ENCODE measurements at regions not wholly inside any gene's neighbourhood (a gene's known extent, or its start where the extent isn't known, plus 50 kb on each side); places are given as distances from the start of the nearest gene placed in this dataset.
"Not testable (repeated sequence)": the region's sequence is repeated elsewhere in the genome, so short reads cannot be mapped to it uniquely, and the experiment has no call there.

DNA sequence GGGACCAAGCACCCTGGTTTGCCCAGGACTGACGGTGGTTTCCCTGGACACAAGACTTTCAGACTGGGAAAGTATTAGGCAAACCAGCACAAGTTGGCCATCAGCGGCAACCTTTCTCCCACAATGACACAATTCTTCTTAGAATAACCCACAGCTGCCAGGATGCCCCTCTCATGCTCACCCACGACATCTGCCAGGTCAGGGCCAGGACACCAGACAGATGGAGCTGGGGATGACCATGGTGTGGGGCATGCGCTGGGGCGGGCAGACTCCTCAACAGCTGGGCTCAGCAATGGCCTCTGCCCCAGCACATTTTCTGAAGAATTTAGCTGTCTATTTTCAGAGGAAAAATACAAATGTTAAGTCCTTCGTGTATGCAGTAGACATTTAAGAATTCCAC, 226.4 kb downstream of the FNDC1 start:
- DNase-seq: no peak

DNA sequence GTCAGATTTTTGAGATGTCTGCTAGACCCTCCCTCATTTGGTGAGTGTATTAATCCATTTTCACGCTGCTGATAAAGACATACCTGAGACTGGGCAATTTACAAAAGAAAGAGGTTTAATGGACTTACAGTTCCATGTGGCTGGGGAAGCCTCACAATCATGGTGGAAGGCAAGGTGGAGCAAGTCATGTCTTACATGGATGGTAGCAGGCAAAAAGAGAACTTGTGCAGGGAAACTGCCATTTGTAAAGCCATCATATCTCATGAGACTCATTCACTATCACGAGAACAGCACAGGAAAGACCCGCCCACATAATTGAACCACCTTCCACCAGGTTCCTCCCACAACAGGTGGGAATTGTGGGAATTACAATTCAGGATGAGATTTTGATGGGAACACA, 223.5 kb downstream of the FNDC1 start:
- DNase-seq: not testable (repeated sequence)

GRCh38 chr6:159390381-159390780, 221.2 kb downstream of the FNDC1 start:
- DNase-seq: no peak

GRCh38 chr6:159389695-159390094, 220.5 kb downstream of the FNDC1 start:
- DNase-seq: no peak

DNA sequence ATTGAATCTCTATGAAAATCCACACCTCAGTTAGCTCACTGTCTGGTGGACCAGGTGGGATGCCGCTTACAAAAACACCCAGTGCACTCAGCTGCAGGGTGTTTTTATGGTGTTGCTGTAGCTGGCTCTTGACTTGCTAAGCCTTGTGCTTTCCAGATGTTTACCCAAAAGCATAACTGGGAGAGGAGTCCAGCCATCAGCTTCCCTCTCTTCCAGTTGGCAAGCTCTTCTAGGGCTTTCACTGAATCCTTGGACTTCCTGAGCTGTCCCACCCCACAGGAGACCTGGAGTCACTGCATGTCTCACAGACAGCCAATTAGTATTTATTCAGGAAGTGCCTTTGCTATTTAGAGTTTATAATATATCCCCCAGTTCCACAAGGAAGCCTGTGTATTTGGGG, 210.9 kb downstream of the FNDC1 start:
- DNase-seq: no peak

- DNase-seq: no peak
Observed at GRCh38 chr6:159378411-159379328, 209.5 kb downstream of the FNDC1 start.

- no peak for DNase-seq
Observed at GRCh38 chr6:159376516-159377158, 207.4 kb downstream of the FNDC1 start.

GRCh38 chr6:159375014-159375413, 205.8 kb downstream of the FNDC1 start:
- DNase-seq: no peak

DNA sequence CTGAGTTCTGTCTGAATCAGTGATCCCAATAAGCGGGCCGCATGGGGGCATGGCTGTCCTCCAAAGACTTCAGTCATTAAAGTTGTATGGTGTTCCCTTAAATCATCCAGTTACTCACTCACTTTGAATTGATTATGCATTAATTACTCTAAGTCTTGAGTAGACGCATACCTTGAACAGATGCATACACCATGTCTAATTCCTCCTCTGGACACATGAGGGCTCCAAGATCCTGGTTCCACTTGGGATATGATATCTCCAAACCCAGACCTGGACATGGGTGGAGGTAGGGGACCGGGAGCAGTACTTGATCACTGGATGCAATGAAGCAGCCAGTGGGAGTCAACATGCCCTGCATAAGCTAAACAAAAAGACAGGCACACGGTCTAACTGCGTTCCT, 204.5 kb downstream of the FNDC1 start:
- DNase-seq: no peak

- no peak for DNase-seq
Observed at GRCh38 chr6:159372333-159372732, 203.1 kb downstream of the FNDC1 start.

DNA sequence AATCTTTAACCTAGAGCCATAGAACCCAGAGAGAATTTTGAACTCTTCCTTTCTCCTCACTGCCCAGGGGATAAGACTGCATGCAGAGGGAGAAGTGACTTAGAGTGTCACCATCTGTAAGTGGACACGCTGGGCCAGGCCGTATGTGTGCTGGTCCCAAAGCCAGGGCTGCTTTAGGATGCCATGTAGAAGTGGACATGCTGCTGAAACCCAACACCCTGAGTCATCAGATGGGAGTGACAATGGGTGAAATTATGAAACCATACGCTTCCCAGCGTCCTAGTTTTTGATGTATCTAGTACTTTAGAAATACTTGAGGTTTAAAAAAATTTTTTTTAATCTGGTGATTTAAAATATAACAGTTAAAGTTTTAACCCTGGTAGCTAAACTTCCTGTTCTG, 191.1 kb downstream of the FNDC1 start:
- DNase-seq: no peak

GRCh38 chr6:159359581-159360297, 190.5 kb downstream of the FNDC1 start:
- no peak for DNase-seq

DNA sequence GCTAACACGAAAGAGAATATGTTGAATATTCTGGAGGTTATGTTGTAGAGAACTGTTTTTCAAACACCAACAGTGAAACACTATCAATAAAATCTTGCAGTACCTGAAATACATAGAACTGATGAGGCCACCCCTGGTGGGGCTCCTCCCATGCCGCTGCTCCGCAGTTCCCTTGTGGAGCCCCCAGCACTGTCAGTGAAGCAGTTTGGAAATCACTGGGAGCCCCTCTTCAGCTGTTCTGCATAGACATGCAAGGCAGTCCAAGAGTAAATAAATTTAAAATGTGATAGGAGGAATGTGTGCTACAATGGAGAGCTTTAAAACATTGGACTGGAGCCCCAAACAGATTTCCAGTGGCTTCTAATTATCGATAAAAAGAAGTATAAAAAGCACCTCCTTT, 189.4 kb downstream of the FNDC1 start:
- DNase-seq: no peak

- no peak for DNase-seq
Observed at GRCh38 chr6:159357211-159357915, 188.2 kb downstream of the FNDC1 start.

GRCh38 chr6:159353193-159353592, 184.0 kb downstream of the FNDC1 start:
- no peak for DNase-seq

DNA sequence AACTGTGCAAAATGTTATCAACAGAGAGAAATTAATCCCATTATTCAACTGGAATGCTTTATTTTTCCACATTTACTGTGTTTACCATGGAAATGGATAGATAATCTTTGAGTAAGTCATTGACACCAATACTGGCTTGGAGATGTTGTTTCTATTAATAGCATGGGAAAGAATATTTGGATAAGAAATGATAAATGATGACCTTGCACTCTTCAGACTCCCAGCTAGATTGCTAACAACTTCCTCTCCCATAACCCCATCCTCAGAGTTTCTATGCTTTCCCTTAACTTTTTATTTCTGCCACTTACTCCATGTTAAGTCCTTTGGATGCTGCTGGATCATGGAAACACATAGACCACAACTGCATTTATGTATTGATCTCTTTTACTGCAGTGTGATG, 182.5 kb downstream of the FNDC1 start:
- DNase-seq: no peak

GRCh38 chr6:159349915-159350314, 180.7 kb downstream of the FNDC1 start:
- DNase-seq: no peak

DNA sequence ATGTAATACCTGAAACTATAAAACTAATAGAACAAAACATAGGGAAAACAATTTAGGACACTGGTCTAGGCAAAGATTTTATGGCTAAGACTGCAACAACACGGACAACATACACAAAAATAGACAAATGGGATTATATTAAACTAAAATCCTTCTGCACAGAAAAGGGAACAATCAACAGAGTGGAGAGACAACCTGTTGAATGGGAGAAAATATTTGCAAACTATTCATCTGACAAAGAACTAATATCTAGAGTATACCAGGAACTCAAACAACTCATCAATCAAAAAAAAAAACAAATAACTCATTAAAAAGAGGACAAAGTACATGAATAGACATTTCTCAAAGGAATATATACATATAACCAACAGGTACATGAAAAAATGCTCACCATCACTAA, 174.5 kb downstream of the FNDC1 start:
- no peak for DNase-seq

DNA sequence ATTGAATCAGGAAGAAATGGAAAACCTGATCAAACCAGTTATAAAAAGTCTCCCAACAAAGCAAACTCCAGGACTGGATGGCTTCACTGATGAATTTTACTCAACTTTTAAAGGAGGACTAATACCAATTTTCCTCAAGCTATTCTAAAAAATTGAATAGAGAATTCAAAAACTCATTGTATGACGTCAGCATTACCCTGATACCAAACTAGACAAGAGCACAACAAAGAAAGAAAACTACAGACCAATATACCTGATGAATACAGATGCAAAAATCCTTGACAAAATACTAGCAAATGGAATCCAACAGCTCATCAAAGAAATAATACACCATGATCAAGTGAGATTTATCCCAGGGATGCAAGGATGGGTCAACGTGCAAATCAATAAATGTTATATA, 172.9 kb downstream of the FNDC1 start:
- no peak for DNase-seq

DNA sequence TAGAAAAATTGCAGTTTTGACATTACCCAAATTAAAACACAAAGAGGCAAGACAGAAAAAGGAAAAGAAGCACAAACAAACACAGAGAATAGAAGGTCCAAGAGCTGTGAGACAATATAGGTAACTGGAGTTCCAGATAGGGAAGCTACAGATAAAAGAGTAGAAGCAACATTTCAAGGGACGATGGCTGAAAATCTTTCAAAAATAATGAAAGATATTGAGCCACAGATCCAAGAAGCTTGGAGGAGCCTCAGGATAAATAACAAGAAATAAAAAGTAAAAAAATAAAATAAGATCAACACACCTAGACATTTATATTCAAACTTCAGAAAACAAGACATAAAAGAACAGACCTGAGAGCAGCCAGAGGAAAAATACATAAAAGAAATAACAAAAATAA, 164.9 kb downstream of the FNDC1 start:
- DNase-seq: no peak

GRCh38 chr6:159331451-159331850, 162.3 kb downstream of the FNDC1 start:
- no peak for DNase-seq

GRCh38 chr6:159329081-159329480, 159.9 kb downstream of the FNDC1 start:
- no peak for DNase-seq

GRCh38 chr6:159328052-159328451, 158.9 kb downstream of the FNDC1 start:
- DNase-seq: no peak

All from NCI-H2171 treated with DMSO at 0.1 percent for 48 hours (cell line).